GM10266 (cell line): ENCODE measurements at regions not wholly inside any gene's neighbourhood (a gene's known extent, or its start where the extent isn't known, plus 50 kb on each side); places are given as distances from the start of the nearest gene placed in this dataset.

Source experiments
- DNase-seq: peaks from one replicate; pipeline ENCODE4 v3.0.0; 2012; ENCODE audit errors: extremely low spot score
- CTCF ChIP-seq: IDR thresholded peaks from 2 replicates; pipeline ENCODE4 v1.5.1; 2012; ENCODE audit warnings: mild to moderate bottlenecking, low read depth; ENCODE audit not compliant: control insufficient read depth, insufficient read depth; ENCODE audit errors: missing control alignments

GRCh38 chr2:21451403-21451802 is 327.6 kb downstream of the TDRD15 start:
- no peak for TF ChIP-seq CTCF
- DNase-seq, result no peak

- no peak for TF ChIP-seq CTCF
- DNase-seq, result no peak
Observed at GRCh38 chr2:21452263-21452662, 328.5 kb downstream of the TDRD15 start.

- TF ChIP-seq CTCF, result no peak
- DNase-seq, result no peak
Observed at GRCh38 chr2:21452678-21453077, 328.9 kb downstream of the TDRD15 start.

GRCh38 chr2:21453723-21454450 is 330.1 kb downstream of the TDRD15 start:
- TF ChIP-seq CTCF, result no peak
- no peak for DNase-seq

GRCh38 chr2:21454839-21455238 is 331.1 kb downstream of the TDRD15 start:
- no peak for TF ChIP-seq CTCF
- no peak for DNase-seq

GRCh38 chr2:21461754-21462240 is 338.0 kb downstream of the TDRD15 start:
- TF ChIP-seq CTCF, result no peak
- DNase-seq, result no peak

GRCh38 chr2:21466341-21466927 is 342.7 kb downstream of the TDRD15 start:
- no peak for TF ChIP-seq CTCF
- DNase-seq, result no peak
